GM10248 (cell line): ENCODE measurements at regions not wholly inside any gene's neighbourhood (a gene's known extent, or its start where the extent isn't known, plus 50 kb on each side); places are given as distances from the start of the nearest gene placed in this dataset.
"Not testable (repeated sequence)": the region's sequence is repeated elsewhere in the genome, so short reads cannot be mapped to it uniquely, and the experiment has no call there.

Source experiments
- CTCF ChIA-PET: fragments of 300-600 bp; sonication (Branson Sonifier 250); formaldehyde crosslinking; extraction: SDS; loops from one replicate; lab custom pipeline; 2021; ENCODE audit warnings: antibody characterized with exemption; lab: Yijun Ruan, JAX
- POLR2A ChIA-PET: fragments of 350-650 bp; sonication (Branson Sonifier 250); formaldehyde crosslinking; extraction: SDS; loops from one replicate; lab custom pipeline; 2020; ENCODE audit warnings: antibody characterized with exemption; lab: Yijun Ruan, JAX
- DNase-seq: peaks from one replicate; pipeline ENCODE4 v3.0.0; 2012; ENCODE audit errors: extremely low spot score
- TF ChIP-seq, protein P1 (sequence below): IDR thresholded peaks from 2 replicates; pipeline ENCODE4 v1.5.1; 2012; ENCODE audit warnings: mild to moderate bottlenecking, low read depth; ENCODE audit errors: extremely low read depth, missing control alignments, control extremely low read depth

DNA sequence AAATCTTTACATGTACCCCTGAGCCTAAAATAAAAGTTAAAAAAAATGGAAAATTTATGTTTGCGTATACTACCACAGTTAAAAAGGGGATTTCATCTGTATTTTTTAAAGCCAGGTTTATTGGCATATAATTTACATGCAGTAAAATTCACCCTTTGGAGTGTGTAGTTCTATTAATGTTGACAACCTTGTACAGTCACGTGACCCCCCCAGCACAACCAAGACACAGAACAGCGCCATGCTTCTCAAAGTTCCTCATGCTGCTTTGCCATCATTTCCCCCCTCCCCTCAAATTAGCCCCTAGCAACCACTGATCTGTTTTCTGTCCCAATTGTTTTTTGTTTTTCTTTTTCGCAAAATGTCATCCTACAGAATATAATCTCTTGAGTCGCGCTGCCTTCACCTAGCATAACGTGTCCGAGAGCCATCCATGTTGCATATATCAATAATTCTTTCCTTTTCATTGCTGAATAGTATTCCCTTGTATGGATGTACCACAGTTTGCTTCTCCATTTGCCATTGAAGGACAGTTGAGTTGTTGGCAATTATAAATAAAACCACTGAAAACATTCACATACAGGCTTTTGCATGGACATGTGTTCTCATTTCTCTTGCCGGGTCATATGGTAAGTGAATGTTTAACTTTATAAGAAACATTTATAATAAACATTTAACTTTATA lies 105.3 kb downstream of the LHX2 start:
- DNase-seq, result no peak
- ChIA-PET CTCF (interaction anchor here (1.1 to 2.2 kb wide), 3 partner anchors 10 to 14 kb away, joined by 4 to 18 read pairs (median 4); no protein-coding TSS in a partner anchor), POLR2A (no interaction called here)
- TF ChIP-seq, protein P1, sequence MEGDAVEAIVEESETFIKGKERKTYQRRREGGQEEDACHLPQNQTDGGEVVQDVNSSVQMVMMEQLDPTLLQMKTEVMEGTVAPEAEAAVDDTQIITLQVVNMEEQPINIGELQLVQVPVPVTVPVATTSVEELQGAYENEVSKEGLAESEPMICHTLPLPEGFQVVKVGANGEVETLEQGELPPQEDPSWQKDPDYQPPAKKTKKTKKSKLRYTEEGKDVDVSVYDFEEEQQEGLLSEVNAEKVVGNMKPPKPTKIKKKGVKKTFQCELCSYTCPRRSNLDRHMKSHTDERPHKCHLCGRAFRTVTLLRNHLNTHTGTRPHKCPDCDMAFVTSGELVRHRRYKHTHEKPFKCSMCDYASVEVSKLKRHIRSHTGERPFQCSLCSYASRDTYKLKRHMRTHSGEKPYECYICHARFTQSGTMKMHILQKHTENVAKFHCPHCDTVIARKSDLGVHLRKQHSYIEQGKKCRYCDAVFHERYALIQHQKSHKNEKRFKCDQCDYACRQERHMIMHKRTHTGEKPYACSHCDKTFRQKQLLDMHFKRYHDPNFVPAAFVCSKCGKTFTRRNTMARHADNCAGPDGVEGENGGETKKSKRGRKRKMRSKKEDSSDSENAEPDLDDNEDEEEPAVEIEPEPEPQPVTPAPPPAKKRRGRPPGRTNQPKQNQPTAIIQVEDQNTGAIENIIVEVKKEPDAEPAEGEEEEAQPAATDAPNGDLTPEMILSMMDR, result no peak

DNA sequence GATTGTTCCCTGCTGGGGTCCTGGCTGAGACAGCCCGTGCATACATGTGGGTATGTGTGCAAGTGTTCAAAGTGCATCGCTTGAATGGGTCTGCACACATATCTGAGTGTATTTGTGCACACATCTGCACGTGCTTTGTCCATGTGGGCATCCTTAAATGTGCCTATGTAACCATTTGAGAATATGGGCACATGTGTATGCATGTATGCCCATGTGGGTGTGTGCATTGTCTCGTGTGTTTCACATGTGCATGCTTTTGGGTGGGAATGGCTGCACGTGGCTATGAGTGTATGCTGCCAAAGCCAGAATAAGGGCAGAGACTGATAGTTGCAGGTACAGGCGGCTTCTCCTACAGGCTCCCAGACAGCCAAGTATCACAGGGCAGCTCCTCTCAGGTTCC lies 107.3 kb downstream of the LHX2 start:
- no peak for DNase-seq
- ChIA-PET POLR2A (no interaction called here), CTCF (interaction anchor here (2.2 kb wide), 1 partner anchor 8 kb away, joined by 18 read pairs; no protein-coding TSS in a partner anchor)
- TF ChIP-seq, protein P1, result no peak

DNA sequence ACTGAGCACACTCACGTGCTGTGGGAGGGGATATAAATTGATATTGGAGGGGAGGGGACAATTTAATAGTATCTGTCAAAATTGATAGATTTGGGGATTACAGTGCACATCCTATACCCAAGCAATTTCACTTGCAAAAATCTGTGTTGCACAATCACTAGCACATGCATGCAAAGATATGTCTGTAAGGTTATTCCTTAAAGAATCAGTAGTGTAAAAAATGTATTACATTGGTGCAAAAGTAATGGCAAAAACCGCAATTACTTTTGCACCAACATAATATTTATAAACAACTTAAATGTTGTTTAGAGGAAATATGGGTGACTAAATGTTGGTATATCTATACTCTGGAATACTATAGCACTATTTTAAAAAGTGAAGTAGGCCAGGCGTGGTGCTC lies 108.7 kb downstream of the LHX2 start:
- CTCF ChIA-PET, result no interaction called here
- TF ChIP-seq, protein P1, result no peak
- no peak for DNase-seq
- POLR2A ChIA-PET, result no interaction called here

DNA sequence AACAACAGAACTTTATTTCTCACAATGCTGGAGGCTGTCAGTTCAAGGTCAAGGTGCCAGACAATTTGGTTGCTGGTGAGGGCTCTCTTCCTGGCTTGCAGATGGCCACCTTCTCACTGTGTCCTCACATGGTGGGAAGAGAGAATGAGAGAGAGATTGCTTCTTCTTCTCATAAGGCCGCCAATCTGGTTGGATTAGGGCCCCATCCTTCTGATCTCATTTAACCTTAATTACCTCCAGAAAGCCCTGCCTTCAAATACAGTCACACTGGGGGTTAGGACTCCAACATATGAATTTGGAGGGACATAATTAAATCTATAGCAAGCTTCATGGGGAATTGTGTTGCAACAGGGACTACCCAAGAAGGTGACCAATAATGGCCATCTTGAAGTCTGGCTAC lies 110.2 kb downstream of the LHX2 start:
- ChIA-PET CTCF (interaction anchor here (0.9 to 3.7 kb wide), 3 partner anchors 9 to 77 kb away, joined by 3 to 19 read pairs (median 4); no protein-coding TSS in a partner anchor), POLR2A (no interaction called here)
- TF ChIP-seq, protein P1, result no peak
- no peak for DNase-seq

DNA sequence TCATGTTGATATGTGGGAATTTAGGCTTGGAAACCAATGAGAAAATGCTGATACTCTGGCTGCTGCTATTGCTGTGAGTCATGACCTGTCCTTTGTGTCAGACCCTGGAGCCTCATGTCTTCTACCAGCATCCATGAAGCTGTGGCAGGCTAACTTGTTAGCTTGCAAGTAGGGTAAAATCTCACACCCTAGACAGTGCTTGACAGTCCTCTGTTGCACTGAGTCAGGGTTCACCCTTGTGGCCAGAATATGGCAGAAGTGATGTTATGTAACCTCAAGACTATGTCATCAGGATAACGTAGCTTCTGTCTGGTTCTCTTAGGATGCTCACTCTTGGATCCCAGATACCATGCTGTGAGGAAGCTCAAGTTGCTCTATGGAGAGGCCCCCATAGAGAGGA lies 110.8 kb downstream of the LHX2 start:
- DNase-seq, result no peak
- ChIA-PET CTCF (interaction anchor here (0.9 to 3.7 kb wide), 8 partner anchors 9 to 203 kb away, joined by 3 to 19 read pairs (median 4); no protein-coding TSS in a partner anchor), POLR2A (no interaction called here)
- TF ChIP-seq, protein P1, result no peak

DNA sequence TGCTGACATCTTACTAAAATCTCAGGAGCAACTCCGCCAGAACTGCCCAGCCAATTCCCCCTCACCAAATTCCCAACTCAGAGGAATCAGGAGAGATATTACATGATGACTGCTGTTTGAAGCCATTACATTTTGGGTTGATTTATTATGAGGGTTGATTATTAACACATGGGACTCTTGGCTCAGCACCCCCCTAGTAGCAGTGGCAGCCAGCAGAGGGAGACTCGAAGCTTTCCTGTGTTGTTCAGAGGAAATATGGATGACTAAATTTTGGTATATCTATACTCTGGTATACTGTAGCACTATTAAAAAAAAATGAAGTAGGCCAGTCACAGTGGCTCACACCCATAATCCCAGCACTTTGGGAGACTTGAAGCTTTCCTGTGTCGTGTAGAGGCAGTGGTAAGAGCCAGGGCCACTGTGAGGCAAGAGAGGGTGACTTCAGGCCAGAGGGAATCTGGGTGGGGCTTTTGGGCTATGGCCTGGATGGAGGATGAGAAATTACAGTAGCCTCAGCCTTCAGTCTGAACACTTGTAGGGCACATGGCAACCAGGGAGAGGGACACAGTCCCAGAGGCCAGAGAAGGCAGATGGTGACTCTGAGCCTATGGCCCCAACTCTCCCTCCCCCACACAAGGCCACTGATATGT lies 111.4 kb downstream of the LHX2 start:
- TF ChIP-seq, protein P1, result peak; percentile 33
- DNase-seq, result no peak
- ChIA-PET CTCF (interaction anchor here (0.9 to 3.7 kb wide), 8 partner anchors 10 to 202 kb away, joined by 3 to 19 read pairs (median 4); no protein-coding TSS in a partner anchor), POLR2A (no interaction called here)

DNA sequence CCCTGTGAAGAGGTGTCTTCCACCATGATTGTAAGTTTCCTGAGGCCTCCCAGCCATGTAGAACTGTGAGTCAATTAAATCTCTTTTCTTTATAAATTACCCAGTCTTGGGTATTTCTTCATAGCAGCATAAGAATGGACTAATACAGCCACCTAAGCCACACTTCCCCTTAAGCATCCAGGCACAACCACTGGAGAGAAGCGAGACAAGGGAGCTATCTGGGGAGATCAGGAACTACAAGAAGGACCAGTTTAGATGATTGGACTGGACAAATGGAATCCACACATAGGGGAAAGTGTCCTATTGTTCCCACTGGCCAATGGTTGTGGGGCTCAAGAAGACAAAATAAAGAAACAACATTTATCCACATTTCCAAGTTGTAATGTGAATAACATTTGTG lies 112.1 kb downstream of the LHX2 start:
- CTCF ChIA-PET, result interaction anchor here (1.1 to 3.7 kb wide), 3 partner anchors 9 to 202 kb away, joined by 3 to 19 read pairs (median 3); no protein-coding TSS in a partner anchor
- POLR2A ChIA-PET, result interaction anchor here (0.6 kb wide), 1 partner anchor 278 kb away, joined by 6 read pairs; no protein-coding TSS in a partner anchor
- not testable (repeated sequence) for DNase-seq
